ENCODE measurements at regions not wholly inside any gene's neighbourhood (a gene's known extent, or its start where the extent isn't known, plus 50 kb on each side); places are given as distances from the start of the nearest gene placed in this dataset.

- no peak for DNase-seq
These were observed 121.4 kb downstream of the FAM43A start for GRCh38 chr3:194806991-194807630.

- DNase-seq, result no peak
These were observed 123.0 kb downstream of the FAM43A start for GRCh38 chr3:194808640-194809097.

GRCh38 chr3:194809382-194809781, 123.7 kb downstream of the FAM43A start:
- no peak for DNase-seq

- DNase-seq, result no peak
These were observed 124.4 kb downstream of the FAM43A start for GRCh38 chr3:194810076-194810475.

- DNase-seq, result no peak
These were observed 125.4 kb downstream of the FAM43A start for GRCh38 chr3:194811118-194811517.

- no peak for DNase-seq
These were observed 126.5 kb downstream of the FAM43A start for GRCh38 chr3:194812176-194812575.

GRCh38 chr3:194814878-194815357, 129.2 kb downstream of the FAM43A start:
- no peak for DNase-seq

- DNase-seq, result no peak
These were observed 131.3 kb downstream of the FAM43A start for GRCh38 chr3:194816748-194817591.

- no peak for DNase-seq
These were observed 131.9 kb downstream of the FAM43A start for GRCh38 chr3:194817592-194817930.

GRCh38 chr3:194817936-194818335, 132.3 kb downstream of the FAM43A start:
- DNase-seq, result no peak

- no peak for DNase-seq
These were observed 138.4 kb downstream of the FAM43A start for GRCh38 chr3:194824100-194824499.

- no peak for DNase-seq
These were observed 139.0 kb downstream of the FAM43A start for GRCh38 chr3:194824701-194825111.

- no peak for DNase-seq
These were observed 140.9 kb downstream of the FAM43A start for GRCh38 chr3:194826594-194826993.

- no peak for DNase-seq
These were observed 141.8 kb downstream of the FAM43A start for GRCh38 chr3:194827486-194827885.

GRCh38 chr3:194828116-194828515, 142.4 kb downstream of the FAM43A start:
- no peak for DNase-seq

- no peak for DNase-seq
These were observed 143.2 kb downstream of the FAM43A start for GRCh38 chr3:194828926-194829325.

- DNase-seq, result no peak
These were observed 144.7 kb downstream of the FAM43A start for GRCh38 chr3:194830401-194830800.

GRCh38 chr3:194830978-194831377, 145.3 kb downstream of the FAM43A start:
- DNase-seq, result no peak

GRCh38 chr3:194832346-194833104, 146.8 kb downstream of the FAM43A start:
- DNase-seq, result no peak

- DNase-seq, result no peak
These were observed 147.6 kb downstream of the FAM43A start for GRCh38 chr3:194833114-194833910.

- DNase-seq, result no peak
These were observed 151.0 kb downstream of the FAM43A start for GRCh38 chr3:194836661-194837060.

- DNase-seq, result no peak
These were observed 151.9 kb downstream of the FAM43A start for GRCh38 chr3:194837457-194838127.

Measured in OCI-M1 (cell line).